Skin of body (tissue), 1 donor: ENCODE measurements at regions not wholly inside any gene's neighbourhood (a gene's known extent, or its start where the extent isn't known, plus 50 kb on each side); places are given as distances from the start of the nearest gene placed in this dataset.

Source experiments
- DNase-seq: peaks from one replicate; lab custom pipeline; 2025; lab: John Stamatoyannopoulos, UW

DNA sequence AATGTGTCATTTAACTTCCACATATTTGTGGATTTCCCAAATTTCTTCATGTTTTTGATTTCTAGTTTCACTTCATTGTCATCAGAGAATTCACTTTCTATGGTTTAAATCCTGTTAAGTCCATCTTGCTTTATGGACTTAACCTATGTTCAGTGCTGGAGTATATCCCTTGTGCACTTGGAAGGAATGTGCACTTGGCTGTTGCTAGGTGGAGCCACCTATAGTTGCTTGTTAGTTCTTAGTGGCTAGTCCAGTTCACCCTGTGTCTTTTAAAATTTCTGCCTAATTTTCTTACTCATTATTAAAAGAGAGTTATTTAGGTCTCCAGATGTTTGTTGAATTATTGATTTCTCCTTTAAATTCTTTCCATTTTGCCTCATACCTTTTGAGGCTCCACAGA, 1472.5 kb upstream of the CDH6 start:
- no peak for DNase-seq

DNA sequence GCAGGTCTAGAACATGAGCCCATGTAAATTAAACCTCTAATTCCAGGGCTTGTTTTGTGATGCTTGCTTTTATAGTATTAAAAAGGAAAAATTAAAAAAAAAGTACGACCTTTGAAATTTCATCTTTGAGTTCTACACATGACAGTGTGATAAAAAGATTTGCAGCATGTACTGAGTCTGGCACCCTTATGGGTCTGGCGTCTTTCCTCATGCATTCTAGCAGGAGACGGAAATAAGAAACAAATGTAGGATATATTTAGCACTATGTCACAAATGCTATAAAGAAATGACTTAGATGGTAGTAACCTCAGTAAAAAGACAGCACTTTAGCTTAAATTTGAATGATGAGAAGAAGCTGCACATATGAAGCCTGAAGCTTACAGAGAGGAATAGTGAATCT, 1474.3 kb upstream of the CDH6 start:
- DNase-seq: peak; percentile 74

DNA sequence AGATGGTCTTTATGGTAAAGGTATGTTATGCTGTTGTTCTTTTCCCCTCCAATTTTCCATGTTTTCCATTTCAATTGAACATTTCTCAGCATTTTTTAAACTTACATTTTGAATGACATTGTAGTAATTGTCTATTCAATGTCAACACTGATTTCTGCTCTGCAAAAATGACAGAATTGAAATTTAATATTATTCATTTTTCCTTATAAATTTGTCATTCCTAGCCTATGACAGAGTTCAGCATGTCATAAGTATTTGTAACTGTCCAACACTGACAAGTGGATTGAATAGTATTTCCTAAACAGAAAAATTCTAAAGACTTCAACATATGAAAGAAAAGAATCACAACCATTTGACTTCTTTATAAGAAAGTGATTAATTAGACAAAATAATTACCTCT, 1478.3 kb upstream of the CDH6 start:
- DNase-seq: no peak

DNA sequence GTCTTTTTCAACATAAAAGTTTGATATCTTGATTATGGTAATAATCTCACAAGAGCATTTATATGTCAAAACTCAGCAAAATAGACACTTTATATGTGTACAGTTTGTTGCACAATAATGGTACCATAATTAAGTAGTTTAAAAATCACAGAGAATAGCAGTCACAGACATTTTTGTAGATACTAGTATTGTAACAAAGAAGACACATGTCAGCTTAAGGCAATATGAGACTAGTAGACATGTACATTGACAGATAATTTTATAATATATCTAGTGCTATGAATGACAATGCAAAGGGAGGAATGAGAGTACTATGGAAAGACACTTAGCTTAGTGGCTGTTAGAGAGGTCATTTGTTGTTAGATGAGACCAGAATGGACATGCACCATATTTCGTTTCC, 1490.6 kb upstream of the CDH6 start:
- no peak for DNase-seq

GRCh38 chr5:29701600-29701999, 1491.9 kb upstream of the CDH6 start:
- no peak for DNase-seq

GRCh38 chr5:29697785-29698414, 1495.6 kb upstream of the CDH6 start:
- no peak for DNase-seq

- DNase-seq: no peak
These were observed 1496.2 kb upstream of the CDH6 start for GRCh38 chr5:29697278-29697677.

GRCh38 chr5:29672678-29673077, 1520.8 kb upstream of the CDH6 start:
- DNase-seq: no peak

- no peak for DNase-seq
These were observed 1530.6 kb upstream of the CDH6 start for GRCh38 chr5:29662876-29663275.

DNA sequence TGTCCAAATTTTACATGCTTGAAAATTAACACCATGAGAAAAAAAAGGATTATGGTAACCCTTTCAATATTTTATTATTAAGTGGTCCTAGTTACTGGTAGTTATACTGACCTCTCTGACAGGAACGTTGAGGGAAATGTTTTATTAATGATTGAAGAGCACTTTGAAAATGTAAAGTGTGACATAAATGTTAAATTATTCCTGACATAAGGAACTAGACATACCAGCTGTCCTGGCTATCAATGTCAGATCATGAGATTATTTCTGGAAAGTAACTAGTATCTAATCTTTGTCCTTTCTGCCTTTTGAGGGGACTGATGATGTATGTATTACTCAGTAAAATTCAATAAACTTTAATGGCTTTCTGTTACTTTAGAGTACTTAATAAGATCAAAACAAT, 1538.5 kb upstream of the CDH6 start:
- no peak for DNase-seq

DNA sequence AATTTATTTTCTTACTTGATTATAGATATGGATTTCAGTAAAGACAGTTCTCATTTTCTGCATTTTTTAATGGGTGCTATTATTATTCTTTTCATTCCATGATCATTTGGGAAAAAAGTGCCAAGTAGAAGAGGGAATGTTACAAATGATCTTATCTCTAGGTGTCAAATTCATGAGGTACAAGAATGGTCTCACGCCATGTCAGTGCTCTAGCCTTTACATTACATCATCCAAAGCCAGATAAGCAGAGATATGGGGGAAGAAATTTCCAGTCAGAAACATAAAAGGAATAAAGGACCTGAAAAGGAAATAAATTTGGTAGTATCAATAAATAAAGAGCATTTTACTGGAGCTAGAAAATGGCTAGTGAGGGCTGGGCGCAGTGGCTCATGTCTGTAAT, 1544.2 kb upstream of the CDH6 start:
- DNase-seq: no peak

- no peak for DNase-seq
These were observed 1550.9 kb upstream of the CDH6 start for GRCh38 chr5:29642601-29643000.

DNA sequence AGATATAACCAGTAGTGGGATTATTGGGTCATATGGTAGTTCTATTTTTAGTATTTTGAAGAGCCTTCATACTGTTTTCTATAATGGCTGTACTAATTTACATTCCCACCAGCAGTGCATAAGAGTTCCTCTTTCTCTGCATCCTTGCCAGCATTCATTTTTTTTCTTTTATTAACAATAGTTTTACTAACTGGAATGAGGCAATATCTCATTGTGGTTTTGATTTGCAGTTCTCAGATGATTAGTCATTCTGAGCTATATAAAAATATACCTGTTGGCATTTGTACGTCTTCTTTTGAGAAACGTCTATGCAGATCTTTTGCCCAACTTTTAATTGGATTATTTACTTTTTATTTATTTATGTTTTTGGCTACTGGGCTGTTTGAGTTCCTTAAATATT, 1579.3 kb upstream of the CDH6 start:
- no peak for DNase-seq

GRCh38 chr5:29588236-29588635, 1605.2 kb upstream of the CDH6 start:
- no peak for DNase-seq

GRCh38 chr5:29587832-29588231, 1605.7 kb upstream of the CDH6 start:
- no peak for DNase-seq

DNA sequence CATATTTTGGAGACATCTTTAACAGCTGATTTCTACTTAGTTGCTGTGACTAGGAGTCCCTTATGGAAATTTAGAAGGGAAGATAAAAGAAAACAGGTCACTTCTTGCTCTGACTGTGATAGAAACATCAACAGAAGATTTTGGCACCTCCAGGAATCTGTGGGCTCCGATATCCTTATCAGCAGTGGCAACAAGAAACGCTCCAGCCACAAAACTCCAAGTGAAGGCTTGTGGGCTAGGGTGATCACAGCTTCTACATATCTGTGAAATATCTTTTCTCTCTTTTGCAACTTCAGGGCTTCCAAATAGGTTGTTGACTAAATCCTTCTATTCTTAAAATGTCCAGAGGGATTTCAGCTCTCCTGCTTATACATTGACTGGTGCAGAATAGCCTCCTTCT, 1625.5 kb upstream of the CDH6 start:
- no peak for DNase-seq

GRCh38 chr5:29561564-29561963, 1631.9 kb upstream of the CDH6 start:
- DNase-seq: no peak

GRCh38 chr5:29550523-29550922, 1643.0 kb upstream of the CDH6 start:
- no peak for DNase-seq

DNA sequence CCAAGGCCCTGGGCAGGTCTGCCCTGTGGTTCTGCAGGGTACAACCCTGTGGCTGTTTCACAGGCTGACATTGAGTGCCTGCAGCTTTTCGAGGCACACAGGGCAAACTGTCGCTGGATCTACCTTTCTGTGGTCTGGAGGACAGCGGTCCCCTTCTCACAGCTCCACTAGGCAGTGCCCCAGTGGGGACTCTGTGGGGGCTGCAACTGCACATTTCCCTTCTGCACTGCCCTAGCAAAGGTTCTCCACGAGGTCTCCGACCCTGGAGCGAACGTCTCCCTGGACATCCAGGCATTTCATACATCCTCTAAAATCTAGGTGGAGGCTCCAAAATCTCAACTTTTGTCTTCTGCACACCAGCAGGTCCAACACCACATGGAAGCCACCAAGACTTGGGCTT, 1645.2 kb upstream of the CDH6 start:
- no peak for DNase-seq

DNA sequence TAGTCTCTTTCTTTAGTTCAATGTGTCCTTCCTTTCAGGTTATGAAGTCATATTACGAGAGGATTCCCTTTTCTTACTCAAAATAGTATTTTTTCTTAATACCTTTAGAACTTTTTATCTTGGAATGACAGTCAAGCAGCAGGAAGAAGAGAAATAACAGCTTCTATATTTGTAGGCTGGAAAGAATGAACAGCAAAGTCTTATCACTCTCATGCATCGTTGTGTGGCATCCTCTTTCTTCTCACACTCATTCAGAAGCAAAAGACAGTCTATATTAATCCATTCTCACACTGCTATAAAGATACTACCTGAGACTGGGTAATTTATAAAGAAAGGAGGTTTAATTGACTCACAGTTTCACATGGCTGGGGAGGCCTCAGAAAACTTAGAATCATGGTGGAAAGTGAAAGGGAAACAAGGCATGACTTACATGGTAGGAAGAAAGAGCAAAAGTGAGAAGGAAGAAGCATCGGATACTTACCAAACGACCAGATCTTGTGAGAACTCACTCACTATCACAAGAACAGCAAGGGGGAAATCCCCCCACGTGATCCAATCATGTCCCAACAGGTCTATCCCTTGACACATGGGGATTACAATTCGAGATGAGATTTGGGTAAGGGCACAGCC, 1646.1 kb upstream of the CDH6 start:
- DNase-seq: no peak

DNA sequence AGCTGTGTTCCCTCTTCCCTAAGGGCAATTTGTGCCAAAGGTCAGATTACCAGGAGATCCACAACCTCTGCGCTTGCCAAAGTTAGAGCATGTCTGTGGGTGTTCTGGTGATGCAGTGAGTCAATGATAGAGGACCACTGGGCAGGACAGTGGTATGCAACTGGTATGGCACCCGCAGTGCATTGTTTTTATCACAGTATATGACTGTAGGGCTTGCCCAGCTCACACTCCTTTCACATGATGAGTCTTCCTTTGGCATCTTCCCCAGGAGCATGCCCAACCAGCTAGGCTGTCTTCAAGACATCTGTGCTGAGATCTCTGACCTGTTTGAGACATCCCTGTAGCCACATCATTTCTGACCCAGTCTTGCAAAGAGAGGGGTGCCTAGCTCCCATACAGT, 1650.0 kb upstream of the CDH6 start:
- DNase-seq: no peak

- DNase-seq: no peak
These were observed 1669.3 kb upstream of the CDH6 start for GRCh38 chr5:29524227-29524626.

DNA sequence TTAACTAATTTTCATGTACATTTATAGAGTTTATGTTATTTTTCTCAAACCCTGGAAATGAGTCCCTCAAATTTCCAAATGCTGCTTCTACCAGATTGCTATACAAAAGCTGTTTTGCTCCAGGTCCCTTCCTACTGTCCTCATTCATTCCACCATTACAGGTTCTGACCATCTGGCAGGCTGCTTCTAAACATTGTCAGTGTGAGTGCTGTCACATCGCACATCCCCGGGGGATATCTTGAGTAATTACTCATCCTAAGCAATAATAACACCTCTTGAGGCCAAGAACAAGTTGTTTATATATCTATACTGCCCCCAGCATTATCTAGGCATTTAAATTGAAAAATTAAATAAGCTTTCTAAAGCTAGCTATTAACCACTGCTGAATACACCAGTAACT, 1675.3 kb upstream of the CDH6 start:
- no peak for DNase-seq

GRCh38 chr5:29516224-29516623, 1677.3 kb upstream of the CDH6 start:
- no peak for DNase-seq
